GM12865 (cell line): ENCODE measurements at regions not wholly inside any gene's neighbourhood (a gene's known extent, or its start where the extent isn't known, plus 50 kb on each side); places are given as distances from the start of the nearest gene placed in this dataset.

Experiments
- DNase-seq: peaks from one replicate; pipeline ENCODE4 v3.0.0; 2010; ENCODE audit warnings: low read depth
- H3K4me3 ChIP-seq: 2 replicates; pipeline ENCODE4 v1.5.1; 2011; ENCODE audit warnings: mild to moderate bottlenecking, low read depth, low read length, control low read depth
- TF ChIP-seq, protein P1 (sequence below): IDR thresholded peaks from 2 replicates; pipeline ENCODE4 v1.5.1; 2011; ENCODE audit warnings: low read length, control low read depth, low read depth, inconsistent platforms; ENCODE audit not compliant: insufficient read depth; ENCODE audit errors: missing control alignments

DNA sequence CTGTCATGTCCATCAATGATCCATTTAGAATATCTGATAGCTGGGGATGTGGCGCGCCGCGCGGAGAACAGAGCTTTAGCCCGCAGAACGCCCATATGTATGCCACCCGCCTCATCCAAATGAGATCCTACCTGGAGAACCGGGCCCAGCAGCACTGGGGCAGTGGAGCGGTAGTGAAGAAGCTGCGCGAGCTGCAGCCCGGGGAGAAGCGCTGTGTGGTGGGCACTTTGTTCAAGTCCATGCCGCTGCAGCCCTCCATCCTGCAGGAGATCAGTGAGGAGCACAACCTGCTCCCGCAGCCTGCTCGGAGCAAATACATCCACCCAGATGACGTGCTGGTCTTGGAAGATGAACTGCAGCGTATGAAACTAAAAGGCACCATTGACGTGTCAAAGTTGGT lies 313.7 kb downstream of the NR2F1-AS1 start:
- no peak for DNase-seq
- TF ChIP-seq, protein P1, sequence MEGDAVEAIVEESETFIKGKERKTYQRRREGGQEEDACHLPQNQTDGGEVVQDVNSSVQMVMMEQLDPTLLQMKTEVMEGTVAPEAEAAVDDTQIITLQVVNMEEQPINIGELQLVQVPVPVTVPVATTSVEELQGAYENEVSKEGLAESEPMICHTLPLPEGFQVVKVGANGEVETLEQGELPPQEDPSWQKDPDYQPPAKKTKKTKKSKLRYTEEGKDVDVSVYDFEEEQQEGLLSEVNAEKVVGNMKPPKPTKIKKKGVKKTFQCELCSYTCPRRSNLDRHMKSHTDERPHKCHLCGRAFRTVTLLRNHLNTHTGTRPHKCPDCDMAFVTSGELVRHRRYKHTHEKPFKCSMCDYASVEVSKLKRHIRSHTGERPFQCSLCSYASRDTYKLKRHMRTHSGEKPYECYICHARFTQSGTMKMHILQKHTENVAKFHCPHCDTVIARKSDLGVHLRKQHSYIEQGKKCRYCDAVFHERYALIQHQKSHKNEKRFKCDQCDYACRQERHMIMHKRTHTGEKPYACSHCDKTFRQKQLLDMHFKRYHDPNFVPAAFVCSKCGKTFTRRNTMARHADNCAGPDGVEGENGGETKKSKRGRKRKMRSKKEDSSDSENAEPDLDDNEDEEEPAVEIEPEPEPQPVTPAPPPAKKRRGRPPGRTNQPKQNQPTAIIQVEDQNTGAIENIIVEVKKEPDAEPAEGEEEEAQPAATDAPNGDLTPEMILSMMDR = no peak
- no peak overlapping the region for H3K4me3 ChIP-seq

DNA sequence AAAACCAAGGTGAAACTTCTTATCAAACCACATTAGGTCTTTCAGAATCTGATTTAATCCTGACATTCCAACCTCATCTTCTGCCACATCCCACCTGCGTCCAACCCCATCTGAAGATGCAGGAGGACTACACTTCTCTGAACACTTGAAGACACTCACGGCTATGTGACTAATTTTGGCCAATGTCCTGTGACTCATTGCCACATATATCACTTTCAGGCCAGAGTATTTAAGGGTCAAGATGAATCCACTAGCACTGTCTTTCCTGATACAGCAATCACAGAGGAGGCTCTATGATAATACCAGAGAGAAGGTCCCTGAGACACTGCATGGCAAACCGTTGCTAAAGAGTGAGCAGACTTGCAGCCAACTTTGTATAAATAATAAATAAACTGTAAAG lies 323.4 kb downstream of the NR2F1-AS1 start:
- H3K4me3 ChIP-seq = no peak overlapping the region
- DNase-seq = no peak
- TF ChIP-seq, protein P1 = no peak

DNA sequence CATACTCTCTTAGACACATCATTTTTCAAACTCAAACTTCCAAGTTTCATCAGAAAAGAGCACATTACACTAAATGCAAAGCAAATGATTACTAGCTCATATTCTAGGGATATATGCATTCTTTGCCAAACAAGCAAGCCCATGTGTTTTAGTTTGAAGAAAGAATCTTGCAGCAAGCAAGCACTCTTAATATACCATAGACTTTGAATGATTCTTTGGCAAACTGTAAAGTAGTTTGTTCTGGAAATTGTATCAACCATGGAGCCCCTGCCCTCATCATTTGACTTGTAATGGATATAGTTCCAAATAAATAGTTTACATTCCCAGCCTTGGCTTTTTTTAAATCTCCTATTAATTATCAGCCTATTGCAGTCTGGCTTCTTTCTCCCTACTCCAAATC lies 325.2 kb downstream of the NR2F1-AS1 start:
- no peak overlapping the region for H3K4me3 ChIP-seq
- no peak for DNase-seq
- TF ChIP-seq, protein P1 = no peak

DNA sequence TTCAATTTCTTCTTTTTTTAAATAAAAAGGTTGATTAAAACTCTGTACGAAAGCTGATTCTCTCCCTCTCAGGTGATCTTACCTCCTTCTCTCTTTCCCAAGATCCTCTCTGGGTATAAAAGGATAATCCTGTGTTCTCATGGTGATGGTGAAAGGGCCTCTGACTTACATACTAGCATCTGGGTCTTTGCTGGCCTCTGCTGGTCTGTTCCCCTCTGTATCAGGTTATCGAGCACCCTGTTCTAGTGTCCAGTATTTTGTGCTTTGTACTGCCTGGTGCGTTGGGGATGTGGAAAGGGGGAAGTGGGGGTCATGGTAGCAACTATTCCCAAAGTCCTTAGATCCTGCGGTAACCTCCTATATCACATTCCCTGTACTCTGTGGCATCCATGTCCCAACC lies 328.9 kb downstream of the NR2F1-AS1 start:
- no peak for DNase-seq
- TF ChIP-seq, protein P1 = no peak
- H3K4me3 ChIP-seq = no peak overlapping the region

DNA sequence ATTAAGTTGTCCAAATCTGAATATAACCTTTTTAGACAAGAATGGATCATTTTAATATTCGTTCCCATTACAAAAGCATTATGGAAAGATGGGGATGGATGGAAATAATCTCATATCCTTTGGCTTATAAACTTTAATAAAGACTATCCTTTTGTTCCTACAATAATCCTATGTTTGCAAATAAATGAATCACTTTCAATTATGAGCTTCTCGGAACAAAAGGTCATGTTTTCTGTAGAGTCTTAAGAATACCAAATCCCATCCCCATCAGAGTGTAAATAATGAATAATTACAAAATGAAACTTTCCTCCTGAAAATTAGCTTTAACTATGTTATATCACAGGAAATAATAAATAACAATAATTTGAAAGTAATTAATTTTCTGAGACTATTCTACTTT lies 329.7 kb downstream of the NR2F1-AS1 start:
- TF ChIP-seq, protein P1 = no peak
- H3K4me3 ChIP-seq = no peak overlapping the region

DNA sequence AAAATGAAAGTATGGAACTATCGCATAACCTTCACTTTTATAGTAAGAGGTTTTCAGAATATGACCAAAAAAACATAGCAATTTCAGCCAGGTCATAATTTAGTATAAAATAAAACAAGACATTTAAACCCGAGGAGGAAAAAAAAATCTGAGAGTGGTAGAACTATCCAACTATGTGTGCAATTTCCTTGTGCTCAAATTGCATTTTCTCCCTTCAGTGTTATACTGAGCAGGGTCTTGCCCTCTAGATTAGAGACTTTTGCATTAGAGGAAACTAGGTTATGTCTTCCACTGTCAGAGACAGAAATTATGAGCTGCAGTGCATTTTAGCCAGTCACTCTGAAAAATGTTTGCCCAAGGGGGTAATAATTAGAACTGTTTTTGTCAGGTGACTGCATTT lies 330.6 kb downstream of the NR2F1-AS1 start:
- no peak overlapping the region for H3K4me3 ChIP-seq
- no peak for DNase-seq
- TF ChIP-seq, protein P1 = no peak

More for the DNA sequence above, 329.7 kb downstream of the NR2F1-AS1 start:
- DNase-seq = no peak

DNA sequence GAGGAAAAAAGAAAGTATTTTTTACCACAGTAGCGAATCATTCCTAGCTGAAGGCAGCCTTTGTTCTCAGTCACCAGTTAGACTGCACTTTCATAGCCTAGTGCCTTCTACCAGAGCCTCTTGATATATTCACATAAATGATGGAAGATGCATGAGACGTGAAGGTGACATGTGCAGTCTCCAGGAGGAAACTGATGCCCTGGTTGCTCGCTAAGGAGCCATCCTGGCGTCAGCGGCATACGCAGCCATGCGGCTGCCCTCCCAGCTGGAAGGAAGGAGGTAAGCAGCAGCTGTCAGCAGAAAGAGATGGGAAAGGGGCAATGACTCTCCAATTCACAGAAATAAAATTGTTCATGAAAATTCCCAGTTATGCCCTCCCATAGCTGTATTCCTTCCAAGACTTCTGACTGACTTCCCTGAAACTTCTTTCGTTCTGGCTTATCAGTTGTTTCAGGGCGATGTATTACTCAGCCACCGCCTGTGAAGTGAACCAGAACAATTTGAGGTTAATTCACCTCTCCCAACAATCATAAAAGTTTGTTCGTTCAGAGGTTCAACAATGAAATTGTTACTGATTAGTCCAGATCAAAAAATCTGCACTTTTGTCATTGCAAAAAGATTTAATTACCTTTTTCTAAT lies 331.2 kb downstream of the NR2F1-AS1 start:
- H3K4me3 ChIP-seq = no peak overlapping the region
- TF ChIP-seq, protein P1 = no peak
- DNase-seq = no peak
